Testis (tissue), 2 donors: ENCODE measurements at regions not wholly inside any gene's neighbourhood (a gene's known extent, or its start where the extent isn't known, plus 50 kb on each side); places are given as distances from the start of the nearest gene placed in this dataset.

ENCODE experiments used
- DNase-seq: peaks from one replicate; pipeline ENCODE4 v3.0.0-alpha.2; 2019
- H3K27ac ChIP-seq, 2 donors: fragments of 200-600 bp; sonication (generic); one replicate each; pipeline ENCODE4 v1.5.1; 2019
- H3K27me3 ChIP-seq: fragments of 200-600 bp; sonication (generic); one replicate; pipeline ENCODE4 v1.5.1; 2019
- H3K36me3 ChIP-seq: fragments of 200-600 bp; sonication (generic); one replicate; pipeline ENCODE4 v1.5.1; 2017; ENCODE audit warnings: low read depth; ENCODE audit errors: missing control alignments
- H3K4me1 ChIP-seq: fragments of 200-600 bp; sonication (generic); one replicate; pipeline ENCODE4 v1.5.1; 2019
- H3K4me3 ChIP-seq, 2 donors: fragments of 200-600 bp; sonication (generic); one replicate each; pipeline ENCODE4 v1.5.1; 2017 to 2019
- H3K9me3 ChIP-seq: fragments of 200-600 bp; sonication (generic); one replicate; pipeline ENCODE4 v1.5.1; 2017
- POLR2A ChIP-seq: fragments of 450-650 bp; IDR thresholded peaks from one replicate; pipeline ENCODE4 v1.6.1; 2017; ENCODE audit warnings: antibody characterized with exemption, mild to moderate bottlenecking, moderate library complexity
- WGBS, 2 donors: methylation state at CpG; one replicate each; pipeline ENCODE4 v1.1.5; 2018; 5-methylcytosine and 5-hydroxymethylcytosine counted together
- intact Hi-C: fragments of 100-400 bp; cut with DNase I; formaldehyde crosslinking; loops from one replicate; pipeline ENCODE4 v1.15.1; 2023; ENCODE audit warnings: low total_unique reads
- TF ChIP-seq, protein P1 (sequence below), 3 experiments: fragments of 450-650 bp in 2 of 3; fragments of 200-600 bp in 1 of 3; sonication (generic) in 1 of 3; IDR thresholded peaks; one replicate each; pipeline ENCODE4 v1.5.1; 2016 to 2019; ENCODE audit warnings: antibody characterized with exemption in 3 of 3, mild to moderate bottlenecking in 2 of 3, moderate library complexity in 1 of 3

DNA sequence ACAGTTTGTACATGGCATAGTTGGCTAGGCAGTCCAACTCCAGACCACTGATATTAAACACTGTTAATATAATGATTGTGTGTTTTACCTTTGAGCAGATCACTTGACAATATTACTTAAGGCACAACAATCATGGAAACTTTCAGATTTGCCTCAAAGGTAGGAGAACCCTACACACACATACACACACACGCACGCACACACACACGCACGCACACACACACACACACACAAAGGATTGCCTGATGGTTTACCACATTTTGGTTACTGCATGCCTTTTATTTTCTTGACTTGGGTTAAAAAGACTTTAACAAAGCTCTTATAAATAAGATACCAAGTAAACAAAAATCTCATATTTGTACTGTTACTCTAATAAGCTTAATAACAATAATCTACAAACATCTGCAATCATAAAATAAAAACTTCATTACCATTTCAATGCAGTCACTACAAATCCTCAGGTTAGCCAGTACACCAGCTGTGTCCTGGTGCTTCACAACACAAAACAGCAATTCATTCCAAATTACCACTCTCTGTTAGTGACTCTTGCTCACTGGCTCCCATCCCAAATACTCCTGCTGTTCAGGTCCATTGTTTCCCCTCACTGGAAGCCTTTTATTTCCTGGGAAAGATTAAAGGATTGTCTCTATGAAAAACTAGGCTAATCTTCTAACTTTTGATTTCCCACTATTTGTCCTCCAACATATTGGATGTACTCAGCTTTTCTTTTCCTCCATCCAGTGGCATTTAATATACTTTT is 175.2 kb upstream of the ATP2B1 start:
- Histone ChIP-seq H3K36me3 (no peaks in the 10 kb centered on the region), H3K9me3 (no peaks in the 10 kb centered on the region), H3K27ac (no peak overlapping the region), H3K27me3 (no peaks in the 10 kb centered on the region), H3K4me3 (no peak overlapping the region), H3K4me1 (no peaks in the 10 kb centered on the region)
- no peak for TF ChIP-seq POLR2A
- TF ChIP-seq, protein P1, sequence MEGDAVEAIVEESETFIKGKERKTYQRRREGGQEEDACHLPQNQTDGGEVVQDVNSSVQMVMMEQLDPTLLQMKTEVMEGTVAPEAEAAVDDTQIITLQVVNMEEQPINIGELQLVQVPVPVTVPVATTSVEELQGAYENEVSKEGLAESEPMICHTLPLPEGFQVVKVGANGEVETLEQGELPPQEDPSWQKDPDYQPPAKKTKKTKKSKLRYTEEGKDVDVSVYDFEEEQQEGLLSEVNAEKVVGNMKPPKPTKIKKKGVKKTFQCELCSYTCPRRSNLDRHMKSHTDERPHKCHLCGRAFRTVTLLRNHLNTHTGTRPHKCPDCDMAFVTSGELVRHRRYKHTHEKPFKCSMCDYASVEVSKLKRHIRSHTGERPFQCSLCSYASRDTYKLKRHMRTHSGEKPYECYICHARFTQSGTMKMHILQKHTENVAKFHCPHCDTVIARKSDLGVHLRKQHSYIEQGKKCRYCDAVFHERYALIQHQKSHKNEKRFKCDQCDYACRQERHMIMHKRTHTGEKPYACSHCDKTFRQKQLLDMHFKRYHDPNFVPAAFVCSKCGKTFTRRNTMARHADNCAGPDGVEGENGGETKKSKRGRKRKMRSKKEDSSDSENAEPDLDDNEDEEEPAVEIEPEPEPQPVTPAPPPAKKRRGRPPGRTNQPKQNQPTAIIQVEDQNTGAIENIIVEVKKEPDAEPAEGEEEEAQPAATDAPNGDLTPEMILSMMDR (IDR thresholded peaks at IDR 0.05) = no peak
- intact Hi-C loops = no loop called here
- 88 to 94% methylated on average over 4 of the region's 4 CpGs for WGBS, 2 donors
- no peak for DNase-seq

DNA sequence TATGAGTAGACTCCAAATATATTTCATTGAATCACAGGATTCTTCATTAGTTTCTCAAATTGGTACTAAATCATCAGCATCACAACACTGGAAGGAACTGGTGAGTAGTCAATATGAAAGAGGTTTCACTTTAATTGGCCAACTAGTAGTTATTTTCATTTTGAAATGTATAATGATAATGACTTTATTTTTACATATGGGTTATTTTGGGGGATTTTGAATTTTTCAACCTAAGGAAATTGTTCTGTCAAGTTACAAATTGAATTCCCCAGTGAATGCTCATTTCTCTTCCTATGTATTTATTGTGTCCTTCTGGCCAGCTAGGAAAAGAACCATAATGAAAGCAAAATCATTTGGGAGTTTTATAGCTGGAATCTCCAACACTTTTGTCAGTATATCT is 174.2 kb upstream of the ATP2B1 start:
- Histone ChIP-seq H3K4me3 (no peak overlapping the region), H3K27me3 (no peaks in the 10 kb centered on the region), H3K4me1 (no peaks in the 10 kb centered on the region), H3K36me3 (no peaks in the 10 kb centered on the region), H3K27ac (no peak overlapping the region), H3K9me3 (no peaks in the 10 kb centered on the region)
- DNase-seq = no peak
- intact Hi-C loops = no loop called here
- TF ChIP-seq, protein P1 (IDR thresholded peaks at IDR 0.05) = no peak
- no peak for TF ChIP-seq POLR2A

DNA sequence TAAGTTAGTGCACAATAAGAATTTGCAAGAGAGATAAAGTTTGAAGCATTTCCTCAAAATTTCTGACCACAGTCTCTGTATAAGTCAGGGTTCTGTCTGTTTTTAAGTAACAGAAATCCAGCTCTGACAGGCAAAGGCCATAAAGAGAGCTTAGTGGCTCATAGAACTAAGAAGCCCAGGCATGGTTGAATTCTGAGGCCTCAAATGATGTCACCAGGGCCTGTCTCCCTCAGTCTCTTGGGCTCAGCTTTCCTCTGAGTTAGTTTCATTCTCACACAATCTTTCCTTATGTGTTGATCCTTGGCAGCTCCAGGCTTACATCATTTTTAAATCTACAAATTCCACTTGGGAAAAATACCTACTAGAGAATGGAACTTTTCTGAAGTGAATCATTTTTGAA is 173.4 kb upstream of the ATP2B1 start:
- Histone ChIP-seq H3K27me3 (no peaks in the 10 kb centered on the region), H3K4me3 (no peak overlapping the region), H3K4me1 (no peaks in the 10 kb centered on the region), H3K9me3 (no peaks in the 10 kb centered on the region), H3K36me3 (no peaks in the 10 kb centered on the region), H3K27ac (no peak overlapping the region)
- intact Hi-C loops = no loop called here
- DNase-seq = no peak
- no peak for TF ChIP-seq POLR2A
- TF ChIP-seq, protein P1 (IDR thresholded peaks at IDR 0.05) = no peak

DNA sequence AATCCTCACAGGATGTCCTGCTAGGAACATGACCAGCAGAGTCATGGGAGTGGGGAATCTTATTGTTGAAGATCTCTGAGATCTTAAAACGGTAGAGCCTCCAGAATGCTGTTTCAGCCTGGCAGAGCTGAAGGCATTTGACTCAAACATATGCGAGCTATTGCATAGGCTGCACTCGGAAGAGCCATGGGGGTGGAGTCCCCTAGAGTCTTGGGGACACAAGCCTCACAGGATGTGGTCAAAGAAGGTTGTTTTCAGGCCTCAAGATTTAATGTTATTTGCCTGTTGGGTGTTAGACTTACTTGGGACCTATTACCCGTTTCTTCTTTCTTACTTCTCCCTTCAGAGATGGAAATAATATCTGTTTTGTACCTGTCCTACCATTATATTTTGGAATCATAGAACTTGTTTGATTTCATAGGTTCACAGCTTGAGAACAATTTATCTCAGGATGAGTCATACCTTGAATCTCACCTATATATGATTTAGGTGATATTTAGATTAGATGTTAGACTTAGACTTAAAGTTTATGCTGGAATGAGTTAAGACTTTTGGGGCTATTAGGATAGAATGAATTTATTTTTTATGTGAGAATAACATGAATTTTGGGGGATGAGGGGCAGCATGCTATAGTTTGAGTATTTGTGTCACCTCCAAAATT is 172.2 kb upstream of the ATP2B1 start:
- 82% methylated on average over 4 of the region's 4 CpGs for WGBS, 2 donors
- no peak for TF ChIP-seq POLR2A
- TF ChIP-seq, protein P1 (IDR thresholded peaks at IDR 0.05) = no peak
- intact Hi-C loops = no loop called here
- Histone ChIP-seq H3K4me3 (no peak overlapping the region), H3K27ac (no peak overlapping the region), H3K27me3 (no peaks in the 10 kb centered on the region), H3K36me3 (no peaks in the 10 kb centered on the region), H3K4me1 (no peaks in the 10 kb centered on the region), H3K9me3 (no peaks in the 10 kb centered on the region)
- DNase-seq = no peak

DNA sequence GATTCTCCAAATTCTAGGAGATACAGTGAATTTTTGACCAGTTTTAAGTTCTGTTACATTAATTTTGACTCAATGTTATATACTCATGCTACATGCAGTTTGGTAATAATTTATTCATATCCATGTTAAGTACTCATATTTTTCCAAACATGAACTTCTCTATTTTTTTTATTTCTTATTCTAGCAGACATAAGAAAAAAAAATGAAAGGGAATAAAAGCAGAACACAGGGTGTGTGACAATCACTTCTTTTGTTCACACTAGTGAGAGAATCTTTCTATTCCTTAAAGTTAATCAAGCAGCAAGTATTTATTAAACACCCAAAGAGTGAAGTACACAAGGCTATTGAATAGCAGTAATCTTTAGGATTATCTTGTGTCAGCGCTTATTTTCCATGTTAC is 171.1 kb upstream of the ATP2B1 start:
- 90 to 93% methylated on average over 1 of the region's 1 CpG for WGBS, 2 donors
- intact Hi-C loops = no loop called here

More for the DNA sequence above, 171.1 kb upstream of the ATP2B1 start:
- Histone ChIP-seq H3K4me1 (no peaks in the 10 kb centered on the region), H3K36me3 (no peaks in the 10 kb centered on the region), H3K27me3 (no peaks in the 10 kb centered on the region), H3K4me3 (no peak overlapping the region), H3K27ac (no peak overlapping the region), H3K9me3 (no peaks in the 10 kb centered on the region)
- DNase-seq = no peak
- TF ChIP-seq POLR2A = no peak
- TF ChIP-seq, protein P1 (IDR thresholded peaks at IDR 0.05) = no peak
